Erythroblast (primary cell): ENCODE measurements at regions not wholly inside any gene's neighbourhood (a gene's known extent, or its start where the extent isn't known, plus 50 kb on each side); places are given as distances from the start of the nearest gene placed in this dataset.

ENCODE experiments used
- GATA1 ChIP-seq: IDR thresholded peaks from 2 replicates; pipeline ENCODE4 v1.6.1; 2011; ENCODE audit warnings: low read depth, mild to moderate bottlenecking, control low read depth, low read length, moderate library complexity
- POLR2A ChIP-seq: IDR thresholded peaks from 2 replicates; pipeline ENCODE4 v1.6.1; 2011; ENCODE audit warnings: mild to moderate bottlenecking, low read length

DNA sequence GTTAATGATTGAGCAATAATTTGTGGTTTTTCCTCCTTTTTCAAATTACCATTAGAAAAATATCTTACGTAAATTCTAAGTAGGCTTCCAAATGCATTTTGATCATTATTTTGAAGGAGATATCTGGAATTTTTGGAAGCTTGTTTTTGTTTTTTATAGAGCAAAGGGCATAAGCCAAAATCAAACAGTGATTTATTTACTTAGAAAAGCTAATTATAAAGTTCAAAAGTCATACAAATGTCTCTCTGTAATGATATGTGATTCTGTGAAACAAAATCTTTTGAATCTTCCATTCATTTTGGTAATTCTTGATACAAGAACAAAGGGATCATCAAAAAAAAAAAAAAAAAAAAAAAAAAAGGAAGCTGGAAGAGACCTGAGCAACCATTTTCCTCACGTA lies 416.8 kb downstream of the ETNK1 start:
- TF ChIP-seq POLR2A (no peak), GATA1 (no peak)
